ENCODE measurements at regions not wholly inside any gene's neighbourhood (a gene's known extent, or its start where the extent isn't known, plus 50 kb on each side); places are given as distances from the start of the nearest gene placed in this dataset.

- ChIA-PET CTCF (no interaction called here), POLR2A (no interaction called here)
- Mint-ChIP-seq H3K27me3 (no peaks in the 10 kb centered on the region), H3K27ac (no peak overlapping the region), H3K9me3 (peaks cover 11% of the 10 kb centered on the region), H3K36me3 (ENCODE audit: low read depth) (no peaks in the 10 kb centered on the region), H3K4me1 (ENCODE audit: low read depth) (no peaks in the 10 kb centered on the region), H3K4me3 (no peak overlapping the region)
- intact Hi-C loops (cut with DNase I, micrococcal nuclease), result no loop called here
- Histone ChIP-seq H3K27me3 (ENCODE audit: control insufficient read depth in 1 of 2, insufficient read depth in 2 of 2, low read length in 2 of 2) (no peaks in the 10 kb centered on the region), H3K9me3 (ENCODE audit: control insufficient read depth in 1 of 2, insufficient read depth in 1 of 2, low read length in 2 of 2) (no peaks in the 10 kb centered on the region), H3K4me1 (ENCODE audit: insufficient read depth, low read length) (no peaks in the 10 kb centered on the region), H3K27ac (ENCODE audit: low read depth in 1 of 2, low read length in 2 of 2) (no peak overlapping the region), H3K4me3 (ENCODE audit: low read length) (no peak overlapping the region), H3K36me3 (ENCODE audit: insufficient read depth, low read length) (no peaks in the 10 kb centered on the region)
- no peak for DNase-seq
- TF ChIP-seq CTCF (IDR thresholded peaks at IDR 0.05), result no peak
- ATAC-seq (ENCODE audit: poor library complexity), result no peak
Measured at GRCh38 chr4:58061967-58062366, 951.8 kb upstream of the IGFBP7 start.

- no peaks in the 10 kb centered on the region for H3K36me3 Mint-ChIP-seq (ENCODE audit: low read depth)
- H3K27ac Mint-ChIP-seq, result no peak overlapping the region
- H3K9me3 Mint-ChIP-seq, result peaks cover 17% of the 10 kb centered on the region
- ATAC-seq (ENCODE audit: poor library complexity) (no peak), DNase-seq (no peak)
- H3K4me1 Mint-ChIP-seq (ENCODE audit: low read depth), result no peaks in the 10 kb centered on the region
- Histone ChIP-seq H3K27ac (ENCODE audit: low read depth in 1 of 2, low read length in 2 of 2) (no peak overlapping the region), H3K9me3 (ENCODE audit: control insufficient read depth in 1 of 2, insufficient read depth in 1 of 2, low read length in 2 of 2) (no peaks in the 10 kb centered on the region), H3K36me3 (ENCODE audit: insufficient read depth, low read length) (no peaks in the 10 kb centered on the region), H3K27me3 (ENCODE audit: control insufficient read depth in 1 of 2, insufficient read depth in 2 of 2, low read length in 2 of 2) (no peaks in the 10 kb centered on the region), H3K4me1 (ENCODE audit: insufficient read depth, low read length) (no peaks in the 10 kb centered on the region), H3K4me3 (ENCODE audit: low read length) (no peak overlapping the region)
- no peak overlapping the region for H3K4me3 Mint-ChIP-seq
- POLR2A ChIA-PET, result no interaction called here
- CTCF ChIA-PET, result no interaction called here
- intact Hi-C loops (cut with DNase I, micrococcal nuclease), result no loop called here
- no peak for TF ChIP-seq CTCF (IDR thresholded peaks at IDR 0.05)
- no peaks in the 10 kb centered on the region for H3K27me3 Mint-ChIP-seq
Measured at GRCh38 chr4:58050439-58050838, 940.3 kb upstream of the IGFBP7 start.

GRCh38 chr4:58048491-58048890 lies 938.3 kb upstream of the IGFBP7 start:
- CTCF ChIA-PET, result no interaction called here
- no peak for TF ChIP-seq CTCF (IDR thresholded peaks at IDR 0.05)
- Histone ChIP-seq H3K36me3 (ENCODE audit: insufficient read depth, low read length) (no peaks in the 10 kb centered on the region), H3K27me3 (ENCODE audit: control insufficient read depth in 1 of 2, insufficient read depth in 2 of 2, low read length in 2 of 2) (no peaks in the 10 kb centered on the region), H3K4me3 (ENCODE audit: low read length) (no peak overlapping the region), H3K9me3 (ENCODE audit: control insufficient read depth in 1 of 2, insufficient read depth in 1 of 2, low read length in 2 of 2) (peaks cover 0 to 1% of the 10 kb centered on the region in 2 experiments), H3K27ac (ENCODE audit: low read depth in 1 of 2, low read length in 2 of 2) (no peak overlapping the region), H3K4me1 (ENCODE audit: insufficient read depth, low read length) (no peaks in the 10 kb centered on the region)
- Mint-ChIP-seq H3K9me3 (peaks cover 17% of the 10 kb centered on the region), H3K27ac (no peak overlapping the region), H3K27me3 (no peaks in the 10 kb centered on the region), H3K4me3 (no peak overlapping the region), H3K4me1 (ENCODE audit: low read depth) (no peaks in the 10 kb centered on the region), H3K36me3 (ENCODE audit: low read depth) (no peaks in the 10 kb centered on the region)
- ATAC-seq (ENCODE audit: poor library complexity), result no peak
- no peak for DNase-seq
- intact Hi-C loops (cut with DNase I, micrococcal nuclease), result no loop called here
- POLR2A ChIA-PET, result no interaction called here

All from CD4-positive, alpha-beta T cell (primary cell).